Vagina (tissue), 2 donors: ENCODE measurements at regions not wholly inside any gene's neighbourhood (a gene's known extent, or its start where the extent isn't known, plus 50 kb on each side); places are given as distances from the start of the nearest gene placed in this dataset.

Experiments
- DNase-seq, 2 donors: peaks; one replicate each; pipeline ENCODE4 v3.0.0-alpha.2; 2017; ENCODE audit errors: extremely low spot score in 2 of 2
- H3K27ac ChIP-seq: fragments of 200-600 bp; sonication (generic); one replicate; pipeline ENCODE4 v1.5.1; 2019
- H3K27me3 ChIP-seq: fragments of 200-600 bp; sonication (generic); one replicate; pipeline ENCODE4 v1.5.1; 2019
- H3K36me3 ChIP-seq, 2 donors: fragments of 200-600 bp; sonication (generic); one replicate each; pipeline ENCODE4 v1.5.1; 2017 to 2019
- H3K4me1 ChIP-seq: fragments of 200-600 bp; sonication (generic); one replicate; pipeline ENCODE4 v1.5.1; 2019
- H3K4me3 ChIP-seq, 2 donors: fragments of 200-600 bp; sonication (generic); 1 replicate in 1 of 2; 2 replicates in 1 of 2; pipeline ENCODE4 v1.5.1; 2016 to 2019
- H3K9me3 ChIP-seq: fragments of 200-600 bp; sonication (generic); one replicate; pipeline ENCODE4 v1.5.1; 2019
- CTCF ChIP-seq, 3 experiments: fragments of 450-650 bp in 2 of 3; fragments of 200-600 bp in 1 of 3; sonication (generic) in 1 of 3; IDR thresholded peaks; one replicate each; pipeline ENCODE4 v1.5.1; 2017 to 2019; ENCODE audit warnings: antibody characterized with exemption in 3 of 3, mild to moderate bottlenecking in 2 of 3, moderate library complexity in 2 of 3
- POLR2A ChIP-seq, 2 donors: fragments of 450-650 bp; IDR thresholded peaks; one replicate each; pipeline ENCODE4 v1.6.1; 2017; ENCODE audit warnings: antibody characterized with exemption in 2 of 2, mild to moderate bottlenecking in 2 of 2, moderate library complexity in 2 of 2
- POLR2AphosphoS5 ChIP-seq, 2 donors: sonication (generic); formaldehyde crosslinking; IDR thresholded peaks; one replicate each; pipeline ENCODE4 v1.9.0; 2017; ENCODE audit warnings: antibody characterized with exemption in 2 of 2, mild to moderate bottlenecking in 2 of 2, low read depth in 1 of 2; ENCODE audit not compliant: insufficient read depth in 1 of 2
- intact Hi-C: fragments of 100-400 bp; cut with DNase I; formaldehyde crosslinking; loops from one replicate; pipeline ENCODE4 v1.15.1; 2023

GRCh38 chr4:15235135-15235534 lies 192.7 kb upstream of the C1QTNF7 start:
- no peaks in the 10 kb centered on the region for H3K36me3 ChIP-seq
- H3K9me3 ChIP-seq: no peaks in the 10 kb centered on the region
- DNase-seq: no peak
- peak overlapping the region; percentile 70 for H3K27ac ChIP-seq
- no peak overlapping the region for H3K4me3 ChIP-seq
- H3K27me3 ChIP-seq: no peaks in the 10 kb centered on the region
- TF ChIP-seq CTCF (IDR thresholded peaks at IDR 0.05) (no peak), POLR2A (IDR thresholded peaks at IDR 0.05) (no peak), POLR2AphosphoS5 (IDR thresholded peaks at IDR 0.05; ENCODE audit: insufficient read depth in 1 of 2, low read depth in 1 of 2) (no peak)
- intact Hi-C loops: no loop called here
- H3K4me1 ChIP-seq: peaks cover 59% of the 10 kb centered on the region

- intact Hi-C loops: no loop called here
- Histone ChIP-seq H3K4me1 (peaks cover 52% of the 10 kb centered on the region), H3K27ac (no peak overlapping the region), H3K9me3 (no peaks in the 10 kb centered on the region), H3K27me3 (no peaks in the 10 kb centered on the region), H3K4me3 (no peak overlapping the region), H3K36me3 (no peaks in the 10 kb centered on the region)
- no peak for TF ChIP-seq CTCF (IDR thresholded peaks at IDR 0.05)
- no peak for TF ChIP-seq POLR2AphosphoS5 (IDR thresholded peaks at IDR 0.05; ENCODE audit: insufficient read depth in 1 of 2, low read depth in 1 of 2)
- TF ChIP-seq POLR2A (IDR thresholded peaks at IDR 0.05): no peak
- DNase-seq: no peak
Observed at GRCh38 chr4:15237648-15238230, 190.1 kb upstream of the C1QTNF7 start.

GRCh38 chr4:15238720-15239119 lies 189.1 kb upstream of the C1QTNF7 start:
- intact Hi-C loops: no loop called here
- H3K9me3 ChIP-seq: no peaks in the 10 kb centered on the region
- DNase-seq: no peak
- no peak overlapping the region for H3K4me3 ChIP-seq
- no peak overlapping the region for H3K27ac ChIP-seq
- TF ChIP-seq CTCF (IDR thresholded peaks at IDR 0.05) (peak in 1 of 3 experiments; percentile 34), POLR2AphosphoS5 (IDR thresholded peaks at IDR 0.05; ENCODE audit: insufficient read depth in 1 of 2, low read depth in 1 of 2) (no peak)
- peaks cover 43% of the 10 kb centered on the region for H3K4me1 ChIP-seq
- H3K36me3 ChIP-seq: no peaks in the 10 kb centered on the region
- no peaks in the 10 kb centered on the region for H3K27me3 ChIP-seq

GRCh38 chr4:15239866-15240265 lies 188.0 kb upstream of the C1QTNF7 start:
- H3K9me3 ChIP-seq: no peaks in the 10 kb centered on the region
- H3K27ac ChIP-seq: no peak overlapping the region
- H3K4me3 ChIP-seq: no peak overlapping the region
- peak in 1 of 2 donors; percentile 86 for DNase-seq
- H3K36me3 ChIP-seq: no peaks in the 10 kb centered on the region
- no peaks in the 10 kb centered on the region for H3K27me3 ChIP-seq
- intact Hi-C loops: loop anchor here (10.0 kb wide), 1 partner anchor 65 kb away; no protein-coding TSS in a partner anchor
- peaks cover 33% of the 10 kb centered on the region for H3K4me1 ChIP-seq
- TF ChIP-seq POLR2A (IDR thresholded peaks at IDR 0.05) (no peak), POLR2AphosphoS5 (IDR thresholded peaks at IDR 0.05; ENCODE audit: insufficient read depth in 1 of 2, low read depth in 1 of 2) (no peak), CTCF (IDR thresholded peaks at IDR 0.05) (no peak)

DNA sequence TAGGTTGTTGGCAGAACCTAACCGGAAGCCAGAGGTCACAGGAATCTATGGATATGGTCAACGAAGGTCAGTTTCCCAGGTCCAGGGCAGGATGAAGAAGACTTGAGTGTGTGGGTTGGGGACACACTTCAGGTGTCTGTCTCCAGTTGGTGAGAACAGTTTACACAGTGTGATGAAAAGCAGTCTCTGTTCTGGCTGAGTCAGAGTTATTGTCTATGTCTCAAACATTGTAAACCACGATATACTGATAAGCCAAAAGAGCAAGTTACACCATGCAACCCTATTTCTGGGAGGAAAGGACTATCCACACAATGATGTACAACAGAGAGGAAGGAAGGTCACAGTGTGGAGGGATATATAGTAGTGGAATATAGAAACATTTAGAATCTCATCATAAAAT lies 187.1 kb upstream of the C1QTNF7 start:
- no peaks in the 10 kb centered on the region for H3K9me3 ChIP-seq
- peaks cover 24% of the 10 kb centered on the region for H3K4me1 ChIP-seq
- intact Hi-C loops: loop anchor here (10.0 kb wide), 1 partner anchor 64 kb away; no protein-coding TSS in a partner anchor
- no peak overlapping the region for H3K27ac ChIP-seq
- H3K36me3 ChIP-seq: no peaks in the 10 kb centered on the region
- DNase-seq: no peak
- H3K27me3 ChIP-seq: no peaks in the 10 kb centered on the region
- H3K4me3 ChIP-seq: no peak overlapping the region
- no peak for TF ChIP-seq POLR2AphosphoS5 (IDR thresholded peaks at IDR 0.05; ENCODE audit: insufficient read depth in 1 of 2, low read depth in 1 of 2)
- TF ChIP-seq POLR2A (IDR thresholded peaks at IDR 0.05): no peak
- no peak for TF ChIP-seq CTCF (IDR thresholded peaks at IDR 0.05)
